GM19043 (cell line): ENCODE measurements at regions not wholly inside any gene's neighbourhood (a gene's known extent, or its start where the extent isn't known, plus 50 kb on each side); places are given as distances from the start of the nearest gene placed in this dataset.

Source experiments
- ATAC-seq: cut with Tn5 transposase; IDR thresholded peaks from one replicate; pipeline ENCODE4 v1.9.1; 2021; ENCODE audit warnings: low read depth; ENCODE audit not compliant: unreplicated experiment

- ATAC-seq, result no peak
These were observed 55.6 kb upstream of the KL start for GRCh38 chr13:32960626-32961025.

GRCh38 chr13:32961724-32962123 lies 54.5 kb upstream of the KL start:
- ATAC-seq, result no peak

GRCh38 chr13:32962342-32962741 lies 53.9 kb upstream of the KL start:
- ATAC-seq, result no peak

- no peak for ATAC-seq
These were observed 51.2 kb upstream of the KL start for GRCh38 chr13:32964987-32965386.
